H1 (cell line): ENCODE measurements at regions not wholly inside any gene's neighbourhood (a gene's known extent, or its start where the extent isn't known, plus 50 kb on each side); places are given as distances from the start of the nearest gene placed in this dataset.

Experiments used
- CTCF ChIA-PET: fragments of 300-600 bp; sonication (Branson Sonifier 250); formaldehyde crosslinking; loops from one replicate; lab custom pipeline; 2021; ENCODE audit not compliant: partially characterized antibody; lab: Charles Lee
- POLR2A ChIA-PET: fragments of 300-600 bp; sonication (Branson Sonifier 250); formaldehyde crosslinking; loops from one replicate; lab custom pipeline; 2021; ENCODE audit warnings: inconsistent platforms; ENCODE audit not compliant: partially characterized antibody; lab: Charles Lee
- DNase-seq, 2 experiments: peaks; one replicate each; pipeline versions ENCODE4 v3.0.0 to v3.0.0-alpha.2; 2010 to 2022; ENCODE audit warnings: low spot score in 2 of 2, low read depth in 1 of 2, mixed read lengths in 1 of 2
- FAIRE-seq: peaks from 2 replicates; lab custom pipeline; 2011; peaks lifted over from hg19 to GRCh38; lab: Jason Lieb, UNC
- H2AFZ ChIP-seq: 2 replicates; pipeline ENCODE4 v1.8.1; 2012; ENCODE audit warnings: low read length, inconsistent platforms
- H2AK5ac ChIP-seq: 2 replicates; pipeline ENCODE4 v1.6.1; 2013; ENCODE audit warnings: low read depth, low read length
- H2BK120ac ChIP-seq: replicated peaks from 2 replicates; pipeline ENCODE3; 2013; ENCODE audit warnings: low read depth, low read length, inconsistent platforms
- H2BK12ac ChIP-seq: 2 replicates; pipeline ENCODE4 v1.6.1; 2013; ENCODE audit warnings: low read depth, low read length
- H2BK15ac ChIP-seq: 2 replicates; pipeline ENCODE4 v1.6.1; 2013; ENCODE audit warnings: low read length
- H2BK20ac ChIP-seq: 2 replicates; pipeline ENCODE4 v1.6.1; 2013; ENCODE audit warnings: low read length
- H2BK5ac ChIP-seq: 2 replicates; pipeline ENCODE4 v1.6.1; 2013; ENCODE audit warnings: low read depth, low read length
- H3K14ac ChIP-seq: 2 replicates; pipeline ENCODE4 v1.6.1; 2013; ENCODE audit warnings: inconsistent platforms; ENCODE audit not compliant: insufficient read length
- H3K18ac ChIP-seq: 2 replicates; pipeline ENCODE4 v1.6.1; 2013; ENCODE audit warnings: low read length; ENCODE audit errors: extremely low read depth
- H3K23ac ChIP-seq: 2 replicates; pipeline ENCODE4 v1.6.1; 2013; ENCODE audit warnings: inconsistent platforms; ENCODE audit not compliant: insufficient read length
- H3K23me2 ChIP-seq: 2 replicates; pipeline ENCODE4 v1.6.1; 2013; ENCODE audit warnings: low read depth, low read length
- H3K27ac ChIP-seq: 2 replicates; pipeline ENCODE4 v1.6.1; 2011; ENCODE audit warnings: low read depth, low read length, inconsistent platforms
- H3K27me3 ChIP-seq, 4 experiments: replicated peaks in 1 of 4; 1 replicate in 1 of 4; 2 replicates in 3 of 4; pipeline versions ENCODE4 v1.6.1 to v1.8.1; 2011 to 2013; ENCODE audit warnings: low read length in 3 of 4, mild to moderate bottlenecking in 3 of 4, inconsistent platforms in 2 of 4, mixed read lengths in 2 of 4, moderate library complexity in 1 of 4; ENCODE audit not compliant: control insufficient read depth in 3 of 4, insufficient read depth in 3 of 4; ENCODE audit errors: extremely low read depth in 1 of 4
- H3K36me3 ChIP-seq, 4 experiments: 2 replicates each; pipeline versions ENCODE4 v1.6.1 to v1.8.1; 2011 to 2013; ENCODE audit warnings: mild to moderate bottlenecking in 4 of 4, low read length in 3 of 4, moderate library complexity in 2 of 4, control low read depth in 1 of 4, inconsistent platforms in 1 of 4; ENCODE audit not compliant: insufficient read depth in 4 of 4, control insufficient read depth in 2 of 4
- H3K4ac ChIP-seq: replicated peaks from 2 replicates; pipeline ENCODE3; 2013; ENCODE audit warnings: low read length, low read depth, mixed read lengths, inconsistent platforms; ENCODE audit not compliant: insufficient read length
- H3K4me1 ChIP-seq, 4 experiments: replicated peaks in 1 of 4; 1 replicate in 1 of 4; 2 replicates in 3 of 4; pipeline versions ENCODE4 v1.6.1 to v1.8.1; 2011 to 2013; ENCODE audit warnings: low read length in 3 of 4, inconsistent platforms in 2 of 4, mixed read lengths in 1 of 4; ENCODE audit not compliant: insufficient read depth in 4 of 4, control insufficient read depth in 3 of 4
- H3K4me2 ChIP-seq, 2 experiments: 2 replicates each; pipeline versions ENCODE4 v1.6.1 to v1.8.1; 2011 to 2013; ENCODE audit warnings: low read depth in 2 of 2, low read length in 2 of 2, control low read depth in 1 of 2, inconsistent platforms in 1 of 2, mild to moderate bottlenecking in 1 of 2; ENCODE audit not compliant: insufficient read depth in 1 of 2
- H3K4me3 ChIP-seq, 4 experiments: fragments of 200-600, 300-600 bp in 1 of 4; sonication (generic), shearing (Covaris generic), sonication (Bioruptor Twin) in 1 of 4; 2 replicates each; pipeline versions ENCODE4 v1.5.1 to v1.8.1; 2011 to 2016; ENCODE audit warnings: low read length in 4 of 4, low read depth in 3 of 4, control low read depth in 2 of 4, inconsistent platforms in 2 of 4, mild to moderate bottlenecking in 2 of 4, mixed read lengths in 1 of 4, moderate library complexity in 1 of 4; ENCODE audit not compliant: insufficient read depth in 2 of 4; ENCODE audit errors: extremely low read depth in 1 of 4
- H3K56ac ChIP-seq: replicated peaks from 2 replicates; pipeline ENCODE3; 2013; ENCODE audit warnings: low read depth, mild to moderate bottlenecking, mixed read lengths, low read length, inconsistent platforms; ENCODE audit not compliant: insufficient read length
- H3K79me1 ChIP-seq: 2 replicates; pipeline ENCODE4 v1.6.1; 2013; ENCODE audit warnings: low read depth, low read length, control low read depth
- H3K79me2 ChIP-seq, 2 experiments: 2 replicates each; pipeline versions ENCODE4 v1.6.1 to v1.8.1; 2012 to 2013; ENCODE audit warnings: low read length in 2 of 2, mild to moderate bottlenecking in 2 of 2, inconsistent platforms in 1 of 2; ENCODE audit not compliant: insufficient read depth in 2 of 2, control insufficient read depth in 1 of 2
- H3K9ac ChIP-seq, 4 experiments: replicated peaks in 1 of 4; 1 replicate in 1 of 4; 2 replicates in 3 of 4; pipeline versions ENCODE4 v1.6.1 to v1.8.1; 2011 to 2013; ENCODE audit warnings: low read depth in 3 of 4, low read length in 3 of 4, control low read depth in 2 of 4, mild to moderate bottlenecking in 2 of 4, moderate library complexity in 2 of 4, inconsistent platforms in 1 of 4; ENCODE audit errors: extremely low read depth in 1 of 4
- H3K9me3 ChIP-seq, 2 experiments: 2 replicates each; pipeline versions ENCODE4 v1.6.1 to v1.8.1; 2012 to 2013; ENCODE audit warnings: mild to moderate bottlenecking in 2 of 2, moderate library complexity in 2 of 2, control low read depth in 1 of 2, inconsistent platforms in 1 of 2, low read depth in 1 of 2, low read length in 1 of 2, mixed read lengths in 1 of 2; ENCODE audit not compliant: insufficient read depth in 2 of 2
- H4K20me1 ChIP-seq, 2 experiments: replicated peaks in 1 of 2; 2 replicates each; pipeline versions ENCODE3 to v1.8.1; 2011 to 2013; ENCODE audit warnings: inconsistent platforms in 2 of 2, low read length in 2 of 2, mild to moderate bottlenecking in 1 of 2; ENCODE audit not compliant: insufficient read depth in 2 of 2, control insufficient read depth in 1 of 2
- H4K5ac ChIP-seq: 2 replicates; pipeline ENCODE4 v1.6.1; 2013; ENCODE audit warnings: low read length, low read depth, mixed read lengths, inconsistent platforms; ENCODE audit not compliant: insufficient read length
- H4K8ac ChIP-seq: 2 replicates; pipeline ENCODE4 v1.8.0; 2013; ENCODE audit warnings: mild to moderate bottlenecking, moderate library complexity, low read length, inconsistent platforms; ENCODE audit not compliant: insufficient read depth; ENCODE audit errors: extremely low read depth
- H4K91ac ChIP-seq: replicated peaks from 2 replicates; pipeline ENCODE3; 2013; ENCODE audit warnings: low read length, mixed read lengths, inconsistent platforms; ENCODE audit not compliant: insufficient read length
- CHD2 ChIP-seq: IDR thresholded peaks from 2 replicates; pipeline ENCODE4 v1.6.1; 2012; ENCODE audit warnings: low read length, improper control_type of control experiment
- FOSL1 ChIP-seq: IDR thresholded peaks from 2 replicates; pipeline ENCODE4 v1.6.1; 2011; ENCODE audit warnings: mild to moderate bottlenecking, low read depth, low read length, moderate library complexity; ENCODE audit not compliant: insufficient read depth
- RAD21 ChIP-seq, 2 experiments: IDR thresholded peaks in 1 of 2; conservative IDR thresholded peaks in 1 of 2; 2 replicates each; pipeline ENCODE4 v1.6.1; 2011; ENCODE audit warnings: low read depth in 2 of 2, low read length in 2 of 2, improper control_type of control experiment in 1 of 2, inconsistent platforms in 1 of 2, mild to moderate bottlenecking in 1 of 2, moderate library complexity in 1 of 2
- RNF2 ChIP-seq: fragments of 200-900, 300-1000 bp; sonication (generic); IDR thresholded peaks from 2 replicates; pipeline ENCODE4 v1.7.1; 2016; ENCODE audit warnings: borderline replicate concordance, low read depth, mild to moderate bottlenecking, antibody characterized with exemption, low read length; ENCODE audit not compliant: poor library complexity, severe bottlenecking; ENCODE audit errors: missing control alignments
- SIRT6 ChIP-seq: IDR thresholded peaks from one replicate; pipeline ENCODE4 v1.7.1; 2012; ENCODE audit warnings: low read length, inconsistent platforms
- SRF ChIP-seq: IDR thresholded peaks from 2 replicates; pipeline ENCODE4 v1.6.1; 2011; ENCODE audit warnings: mild to moderate bottlenecking, low read depth, low read length, moderate library complexity
- WGBS, 2 experiments: shearing (Covaris generic) in 1 of 2; methylation state at CpG; one replicate each; pipeline versions ENCODE4 v1.1.6 to v1.1.7; 2013 to 2015; ENCODE audit warnings: low lambda C conversion rate in 2 of 2, mixed read lengths in 2 of 2, inconsistent platforms in 1 of 2, low coverage in 1 of 2, missing lambda C conversion rate in 1 of 2; ENCODE audit not compliant: insufficient replicate concordance in 2 of 2, insufficient coverage in 1 of 2, insufficient read length in 1 of 2; ENCODE audit errors: extremely low coverage in 1 of 2, missing lambda C conversion rate in 1 of 2; 5-methylcytosine and 5-hydroxymethylcytosine counted together
- TF ChIP-seq, protein P1 (sequence below), 3 experiments: IDR thresholded peaks; 1 replicate in 2 of 3; 2 replicates in 1 of 3; pipeline versions ENCODE4 v1.5.1 to v1.6.1; 2011; ENCODE audit warnings: low read length in 3 of 3, mild to moderate bottlenecking in 3 of 3, inconsistent platforms in 2 of 3, low read depth in 1 of 3, moderate library complexity in 1 of 3; ENCODE audit not compliant: insufficient read depth in 1 of 3; ENCODE audit errors: control extremely low read depth in 1 of 3
- TF ChIP-seq, protein P2 (sequence below): IDR thresholded peaks from 2 replicates; pipeline ENCODE4 v1.6.1; 2011; ENCODE audit warnings: low read depth, mild to moderate bottlenecking, low read length; ENCODE audit not compliant: insufficient read depth
- TF ChIP-seq, protein P3 (sequence below): IDR thresholded peaks from 2 replicates; pipeline ENCODE4 v1.6.1; 2012; ENCODE audit warnings: inconsistent platforms

DNA sequence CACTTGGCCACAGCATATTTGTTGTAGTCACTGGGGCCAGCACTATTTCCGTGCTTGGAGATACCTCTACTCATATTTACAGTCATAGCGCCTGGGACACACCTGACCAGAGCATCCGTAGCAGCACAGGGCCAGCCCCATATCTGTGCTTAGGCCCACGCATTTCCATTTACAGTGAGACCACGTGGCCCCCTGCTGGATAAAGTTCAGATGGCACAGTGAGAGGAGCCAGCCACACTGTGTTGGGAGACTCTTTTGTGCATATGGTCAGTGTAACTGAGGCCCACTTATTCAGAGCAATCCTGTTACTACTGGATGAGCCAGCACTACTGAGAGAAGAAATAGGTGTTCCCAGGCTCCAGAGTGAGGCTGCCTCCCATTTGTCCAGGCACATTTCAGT is 455.3 kb downstream of the REEP3 start:
- Histone ChIP-seq H3K4ac (no peak overlapping the region), H3K4me1 (no peaks in the 10 kb centered on the region; a peak in 1 of 7 replicates), H3K4me2 (no peak overlapping the region), H3K79me2 (no peaks in the 10 kb centered on the region), H3K9ac (no peak overlapping the region), H3K14ac (no peak overlapping the region), H2AFZ (peak overlapping the region; percentile 66; the same call in 1 of the 2 replicates), H3K9me3 (no peaks in the 10 kb centered on the region), H3K36me3 (no peaks in the 10 kb centered on the region), H4K20me1 (no peaks in the 10 kb centered on the region), H3K4me3 (no peak overlapping the region), H3K18ac (no peak overlapping the region), H2BK20ac (no peak overlapping the region; the same call in 1 of the 2 replicates), H3K79me1 (no peaks in the 10 kb centered on the region), H2AK5ac (no peak overlapping the region), H4K5ac (no peak overlapping the region), H2BK120ac (no peak overlapping the region), H2BK15ac (no peak overlapping the region), H4K91ac (no peak overlapping the region), H2BK12ac (no peak overlapping the region), H3K27ac (no peak overlapping the region), H3K56ac (no peak overlapping the region), H2BK5ac (no peak overlapping the region), H3K23me2 (no peaks in the 10 kb centered on the region), H3K23ac (no peak overlapping the region), H4K8ac (peak overlapping the region; percentile 35; the same call in 1 of the 2 replicates), H3K27me3 (no peaks in the 10 kb centered on the region)
- CTCF ChIA-PET = interaction anchor here (0.9 to 12.0 kb wide), 34 partner anchors 8 to 214 kb away, joined by 3 to 256 read pairs (median 7); no protein-coding TSS in a partner anchor
- 64% methylated on average over 5 of the region's 5 CpGs; no CpG with 5 or more reads in 1 of the 2 experiments for WGBS, 2 experiments
- peak in 1 of 2 experiments; percentile 75 for DNase-seq
- POLR2A ChIA-PET = no interaction called here
- FAIRE-seq = peak; percentile 45
- TF ChIP-seq CHD2 (no peak), SIRT6 (no peak), RNF2 (no peak), RAD21 (IDR thresholded peaks at IDR 0.05 in 1 of 2, conservative IDR thresholded peaks at IDR 0.05 in 1 of 2; ENCODE audit: low read depth in 2 of 2, low read length in 2 of 2) (peak; percentile 73 to 78), SRF (no peak), FOSL1 (no peak)
- TF ChIP-seq, protein P1, sequence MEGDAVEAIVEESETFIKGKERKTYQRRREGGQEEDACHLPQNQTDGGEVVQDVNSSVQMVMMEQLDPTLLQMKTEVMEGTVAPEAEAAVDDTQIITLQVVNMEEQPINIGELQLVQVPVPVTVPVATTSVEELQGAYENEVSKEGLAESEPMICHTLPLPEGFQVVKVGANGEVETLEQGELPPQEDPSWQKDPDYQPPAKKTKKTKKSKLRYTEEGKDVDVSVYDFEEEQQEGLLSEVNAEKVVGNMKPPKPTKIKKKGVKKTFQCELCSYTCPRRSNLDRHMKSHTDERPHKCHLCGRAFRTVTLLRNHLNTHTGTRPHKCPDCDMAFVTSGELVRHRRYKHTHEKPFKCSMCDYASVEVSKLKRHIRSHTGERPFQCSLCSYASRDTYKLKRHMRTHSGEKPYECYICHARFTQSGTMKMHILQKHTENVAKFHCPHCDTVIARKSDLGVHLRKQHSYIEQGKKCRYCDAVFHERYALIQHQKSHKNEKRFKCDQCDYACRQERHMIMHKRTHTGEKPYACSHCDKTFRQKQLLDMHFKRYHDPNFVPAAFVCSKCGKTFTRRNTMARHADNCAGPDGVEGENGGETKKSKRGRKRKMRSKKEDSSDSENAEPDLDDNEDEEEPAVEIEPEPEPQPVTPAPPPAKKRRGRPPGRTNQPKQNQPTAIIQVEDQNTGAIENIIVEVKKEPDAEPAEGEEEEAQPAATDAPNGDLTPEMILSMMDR (IDR thresholded peaks at IDR 0.05; ENCODE audit: control extremely low read depth in 1 of 3, insufficient read depth in 1 of 3, low read depth in 1 of 3, low read length in 3 of 3) = peak; percentile 73 to 83 (median 77)
- TF ChIP-seq, protein P2, sequence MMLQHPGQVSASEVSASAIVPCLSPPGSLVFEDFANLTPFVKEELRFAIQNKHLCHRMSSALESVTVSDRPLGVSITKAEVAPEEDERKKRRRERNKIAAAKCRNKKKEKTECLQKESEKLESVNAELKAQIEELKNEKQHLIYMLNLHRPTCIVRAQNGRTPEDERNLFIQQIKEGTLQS = 0 out of 2 replicates have a peak, but pooled peaks have one; percentile 9
- TF ChIP-seq, protein P3, sequence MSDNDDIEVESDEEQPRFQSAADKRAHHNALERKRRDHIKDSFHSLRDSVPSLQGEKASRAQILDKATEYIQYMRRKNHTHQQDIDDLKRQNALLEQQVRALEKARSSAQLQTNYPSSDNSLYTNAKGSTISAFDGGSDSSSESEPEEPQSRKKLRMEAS = peak; percentile 58
